GM19438 (cell line): ENCODE measurements at regions not wholly inside any gene's neighbourhood (a gene's known extent, or its start where the extent isn't known, plus 50 kb on each side); places are given as distances from the start of the nearest gene placed in this dataset.
"Not testable (repeated sequence)": the region's sequence is repeated elsewhere in the genome, so short reads cannot be mapped to it uniquely, and the experiment has no call there.

Source experiments
- ATAC-seq: cut with Tn5 transposase; IDR thresholded peaks from one replicate; pipeline ENCODE4 v1.9.1; 2021; ENCODE audit warnings: low read depth; ENCODE audit not compliant: unreplicated experiment

GRCh38 chr14:54010981-54011380 lies 54.4 kb upstream of the BMP4 start:
- no peak for ATAC-seq

GRCh38 chr14:54023027-54023426 lies 66.4 kb upstream of the BMP4 start:
- no peak for ATAC-seq

GRCh38 chr14:54025661-54026060 lies 69.0 kb upstream of the BMP4 start:
- ATAC-seq, result no peak

- no peak for ATAC-seq
Measured at GRCh38 chr14:54026671-54027070, 70.0 kb upstream of the BMP4 start.

- not testable (repeated sequence) for ATAC-seq
Measured at GRCh38 chr14:54030996-54031395, 74.4 kb upstream of the BMP4 start.

- ATAC-seq, result not testable (repeated sequence)
Measured at GRCh38 chr14:54033285-54033684, 76.7 kb upstream of the BMP4 start.

- no peak for ATAC-seq
Measured at GRCh38 chr14:54038724-54039123, 82.1 kb upstream of the BMP4 start.

- no peak for ATAC-seq
Measured at GRCh38 chr14:54039311-54039710, 82.7 kb upstream of the BMP4 start.

- no peak for ATAC-seq
Measured at GRCh38 chr14:54040846-54041245, 84.2 kb upstream of the BMP4 start.

- ATAC-seq, result no peak
Measured at GRCh38 chr14:54046250-54046649, 89.6 kb upstream of the BMP4 start.

- ATAC-seq, result no peak
Measured at GRCh38 chr14:54047645-54048308, 91.2 kb upstream of the BMP4 start.

GRCh38 chr14:54048311-54048710 lies 91.7 kb upstream of the BMP4 start:
- ATAC-seq, result no peak

- no peak for ATAC-seq
Measured at GRCh38 chr14:54048736-54049135, 92.1 kb upstream of the BMP4 start.

- ATAC-seq, result no peak
Measured at GRCh38 chr14:54050759-54051158, 94.1 kb upstream of the BMP4 start.

- ATAC-seq, result no peak
Measured at GRCh38 chr14:54052696-54053385, 96.2 kb upstream of the BMP4 start.

- ATAC-seq, result no peak
Measured at GRCh38 chr14:54053386-54053745, 96.7 kb upstream of the BMP4 start.

- ATAC-seq, result no peak
Measured at GRCh38 chr14:54058505-54058904, 101.9 kb upstream of the BMP4 start.

GRCh38 chr14:54083549-54084239 lies 127.1 kb upstream of the BMP4 start:
- ATAC-seq, result no peak

GRCh38 chr14:54085232-54085761 lies 128.7 kb upstream of the BMP4 start:
- no peak for ATAC-seq

GRCh38 chr14:54085841-54086240 lies 129.2 kb upstream of the BMP4 start:
- no peak for ATAC-seq

GRCh38 chr14:54086767-54087166 lies 130.1 kb upstream of the BMP4 start:
- no peak for ATAC-seq

GRCh38 chr14:54087376-54087775 lies 130.8 kb upstream of the BMP4 start:
- ATAC-seq, result no peak
